Sigmoid colon (tissue), 4 donors: ENCODE measurements at regions not wholly inside any gene's neighbourhood (a gene's known extent, or its start where the extent isn't known, plus 50 kb on each side); places are given as distances from the start of the nearest gene placed in this dataset.

Source experiments
- CTCF ChIP-seq, 4 experiments: fragments of 450-650 bp in 3 of 4; fragments of 200-600 bp in 1 of 4; IDR thresholded peaks; one replicate each; pipeline ENCODE4 v1.5.1; 2016 to 2019; ENCODE audit warnings: antibody characterized with exemption in 4 of 4, mild to moderate bottlenecking in 3 of 4, moderate library complexity in 2 of 4
- EP300 ChIP-seq, 4 donors: sonication (generic); formaldehyde crosslinking; IDR thresholded peaks; one replicate each; pipeline ENCODE4 v1.6.1; 2017; ENCODE audit warnings: antibody characterized with exemption in 4 of 4

DNA sequence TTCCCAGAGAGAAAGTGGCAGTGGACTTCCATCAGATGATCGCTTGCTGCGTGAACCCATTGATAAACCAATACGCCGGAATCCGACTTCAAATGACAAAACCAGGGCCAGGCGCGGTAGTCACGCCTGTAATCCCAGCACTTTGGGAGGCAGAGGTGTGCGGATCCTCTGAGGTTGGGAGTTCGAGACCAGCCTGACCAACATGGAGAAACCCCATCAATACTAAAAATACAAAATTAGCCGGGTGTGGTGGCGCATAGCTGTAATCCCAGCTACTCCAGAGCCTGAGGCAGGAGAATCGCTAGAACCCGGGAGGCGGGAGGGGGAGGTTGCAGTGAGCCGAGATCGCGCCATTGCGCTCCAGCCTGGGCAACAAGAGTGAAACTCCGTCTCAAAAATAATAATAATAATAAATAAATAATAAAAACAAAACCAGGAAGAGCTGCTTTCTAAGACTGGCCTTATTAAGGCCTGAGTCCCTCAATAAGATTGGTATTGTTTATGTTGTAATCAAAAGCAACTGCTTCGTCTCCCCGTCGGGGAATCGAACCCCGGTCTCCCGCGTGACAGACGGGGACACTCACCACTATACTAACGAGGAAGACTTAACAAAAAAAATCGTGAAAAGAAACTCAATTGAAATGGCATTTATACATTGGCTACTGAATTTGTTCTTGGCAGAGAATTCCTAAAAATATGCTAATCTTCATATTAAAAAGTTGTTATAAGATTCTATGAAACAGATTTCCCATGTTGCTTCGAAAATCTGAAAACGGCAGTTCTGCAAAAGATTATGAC lies 110.2 kb upstream of the ZNF184 start:
- TF ChIP-seq CTCF (IDR thresholded peaks at IDR 0.05) (no peak), EP300 (IDR thresholded peaks at IDR 0.05) (no peak)
